HCT116 (cell line): ENCODE measurements at regions not wholly inside any gene's neighbourhood (a gene's known extent, or its start where the extent isn't known, plus 50 kb on each side); places are given as distances from the start of the nearest gene placed in this dataset.

Source experiments
- ATAC-seq: fragments of 200-7000 bp; cut with Tn5 transposase; 2 replicates; pipeline ENCODE4 v1.9.1; 2020; ENCODE audit warnings: mild to moderate bottlenecking, moderate library complexity
- BruUV-seq: library from RNA; stranded (reverse); fragments of 400-500 nt; replicated peaks from 2 replicates; lab custom pipeline; 2021; lab: Mats Ljungman, UMichigan
- CTCF ChIA-PET: fragments of 300-600 bp; sonication (Branson Sonifier 250); formaldehyde crosslinking; loops from one replicate; lab custom pipeline; 2021; ENCODE audit warnings: antibody characterized with exemption; lab: Charles Lee
- POLR2A ChIA-PET: fragments of 300-600, 350-600 bp; sonication (Branson Sonifier 250); formaldehyde crosslinking; loops from one replicate; lab custom pipeline; 2021; ENCODE audit warnings: antibody characterized with exemption; lab: Charles Lee
- RAD21 ChIA-PET, 2 experiments: fragments of 300-600 bp; sonication (Branson Sonifier 250); formaldehyde crosslinking; loops; one replicate each; lab custom pipeline; 2023; ENCODE audit warnings: low total read pairs in 2 of 2; ENCODE audit not compliant: uncharacterized antibody in 2 of 2, unreplicated experiment in 2 of 2, low non-redundant PET in 1 of 2; lab: Charles Lee
- DNase-seq: peaks from one replicate; pipeline ENCODE4 v3.0.0-alpha.2; 2010; ENCODE audit warnings: low read depth, low spot score
- H2AFZ ChIP-seq: fragments of 200-600 bp; shearing (Covaris generic), sonication (generic); 2 replicates; pipeline ENCODE4 v1.6.1; 2017; ENCODE audit warnings: low read depth, mixed run types, mixed read lengths, antibody characterized with exemption, low read length; ENCODE audit not compliant: poor library complexity, severe bottlenecking
- H3K27ac ChIP-seq: 2 replicates; pipeline ENCODE4 v1.5.1; 2012; ENCODE audit warnings: low read depth, low read length
- H3K27me3 ChIP-seq: fragments of 200-600 bp; sonication (generic); 2 replicates; pipeline ENCODE4 v1.6.1; 2016; ENCODE audit warnings: mixed run types, low read length, mixed read lengths; ENCODE audit not compliant: insufficient read depth
- H3K36me3 ChIP-seq, 2 experiments: fragments of 200-500 bp in 1 of 2; fragments of 200-600 bp in 1 of 2; sonication (Bioruptor generic) in 1 of 2; sonication (generic) in 1 of 2; 2 replicates each; pipeline versions ENCODE4 v1.5.1 to v1.6.1; 2014 to 2016; ENCODE audit warnings: low read length in 2 of 2, inconsistent platforms in 1 of 2, mixed read lengths in 1 of 2, mixed run types in 1 of 2; ENCODE audit not compliant: insufficient read depth in 2 of 2, control insufficient read depth in 1 of 2
- H3K4me1 ChIP-seq, 2 experiments: fragments of 200-600 bp in 1 of 2; sonication (generic) in 1 of 2; 2 replicates each; pipeline versions ENCODE4 v1.5.1 to v1.6.1; 2012 to 2017; ENCODE audit warnings: low read length in 2 of 2, inconsistent platforms in 1 of 2, mild to moderate bottlenecking in 1 of 2, mixed read lengths in 1 of 2, mixed run types in 1 of 2, moderate library complexity in 1 of 2; ENCODE audit not compliant: insufficient read depth in 2 of 2, control insufficient read depth in 1 of 2
- H3K4me2 ChIP-seq: fragments of 200-600 bp; sonication (generic); 2 replicates; pipeline ENCODE4 v1.6.1; 2017; ENCODE audit warnings: mixed run types, low read length, mixed read lengths
- H3K4me3 ChIP-seq, 2 experiments: fragments of 200-600 bp in 1 of 2; sonication (generic) in 1 of 2; replicated peaks in 1 of 2; 2 replicates each; pipeline ENCODE4 v1.5.1; 2011 to 2016; ENCODE audit warnings: low read length in 2 of 2, control low read depth in 1 of 2, low read depth in 1 of 2, mild to moderate bottlenecking in 1 of 2, mixed read lengths in 1 of 2, mixed run types in 1 of 2
- H3K79me2 ChIP-seq: fragments of 200-600 bp; sonication (generic); 2 replicates; pipeline ENCODE4 v1.6.1; 2017; ENCODE audit warnings: mild to moderate bottlenecking, mixed run types, low read length, moderate library complexity, mixed read lengths; ENCODE audit not compliant: insufficient read depth
- H3K9ac ChIP-seq: fragments of 200-600 bp; sonication (generic); 2 replicates; pipeline ENCODE4 v1.6.1; 2016; ENCODE audit warnings: low read length, mixed read lengths
- H3K9me2 ChIP-seq: fragments of 200-600 bp; sonication (generic), shearing (Covaris generic); 2 replicates; pipeline ENCODE4 v1.6.1; 2017; ENCODE audit warnings: mixed run types, mild to moderate bottlenecking, moderate library complexity; ENCODE audit not compliant: insufficient read depth
- H3K9me3 ChIP-seq, 2 experiments: fragments of 200-500 bp in 1 of 2; fragments of 200-600 bp in 1 of 2; sonication (Bioruptor generic) in 1 of 2; sonication (generic) in 1 of 2; 2 replicates each; pipeline ENCODE4 v1.6.1; 2014 to 2017; ENCODE audit warnings: low read length in 2 of 2, mixed read lengths in 2 of 2, inconsistent platforms in 1 of 2, low read depth in 1 of 2, mild to moderate bottlenecking in 1 of 2, mixed run types in 1 of 2, moderate library complexity in 1 of 2; ENCODE audit not compliant: control insufficient read depth in 1 of 2, insufficient read depth in 1 of 2
- H4K20me1 ChIP-seq: fragments of 200-600 bp; sonication (generic), shearing (Covaris generic); 2 replicates; pipeline ENCODE4 v1.6.1; 2017; ENCODE audit warnings: mixed run types, mild to moderate bottlenecking, moderate library complexity; ENCODE audit not compliant: insufficient read depth
- CEBPB ChIP-seq: IDR thresholded peaks from 2 replicates; pipeline ENCODE4 v1.6.1; 2012; ENCODE audit warnings: low read depth
- SRF ChIP-seq: IDR thresholded peaks from 2 replicates; pipeline ENCODE4 v1.6.1; 2012; ENCODE audit warnings: low read depth
- intact Hi-C: fragments of 100-400 bp; cut with micrococcal nuclease; formaldehyde crosslinking; loops from 2 replicates; pipeline ENCODE4 v1.10.0; 2022
- TF ChIP-seq, protein P1 (sequence below): IDR thresholded peaks from 2 replicates; pipeline ENCODE4 v1.6.1; 2012; ENCODE audit warnings: low read depth
- TF ChIP-seq, protein P2 (sequence below), 3 experiments: fragments of 200-600 bp in 1 of 3; sonication (generic) in 1 of 3; IDR thresholded peaks in 2 of 3; conservative IDR thresholded peaks in 1 of 3; 2 replicates each; pipeline ENCODE4 v1.5.1; 2012 to 2017; ENCODE audit warnings: low read depth in 2 of 3, low read length in 2 of 3, antibody characterized with exemption in 1 of 3, borderline replicate concordance in 1 of 3, control low read depth in 1 of 3, mild to moderate bottlenecking in 1 of 3, mixed read lengths in 1 of 3, mixed run types in 1 of 3, moderate library complexity in 1 of 3; ENCODE audit not compliant: insufficient read depth in 1 of 3

DNA sequence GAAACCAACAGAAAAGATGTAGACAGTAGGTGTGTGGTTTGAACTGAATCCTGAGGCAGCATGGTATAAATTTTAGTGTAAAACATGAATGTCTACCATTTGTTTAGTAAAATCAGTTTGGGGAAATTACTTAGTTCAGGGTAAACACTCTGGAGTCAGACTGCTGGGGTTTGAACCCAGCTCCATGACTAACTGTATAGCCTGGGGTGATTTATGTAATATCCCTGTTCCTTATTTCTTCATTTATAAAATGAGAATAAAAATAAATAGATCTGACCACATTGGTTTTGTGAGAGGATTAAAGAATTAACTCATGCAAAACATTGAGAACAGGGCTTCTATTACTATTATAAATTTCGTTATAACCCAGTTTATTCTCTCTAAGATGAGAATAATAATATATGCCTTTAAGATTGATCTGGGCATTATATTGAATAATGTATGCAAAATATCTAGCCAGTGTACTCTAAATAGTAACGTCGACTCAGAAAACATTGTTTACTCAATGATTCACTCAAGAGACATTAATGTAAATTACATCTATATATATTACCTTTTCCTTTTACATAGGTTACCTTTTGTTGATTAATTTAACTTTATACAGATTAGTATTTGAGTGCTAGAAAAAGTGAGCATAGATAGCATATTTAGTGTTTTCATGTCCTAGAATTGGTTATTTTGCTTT, 120.6 kb upstream of the KCNJ16 start:
- Histone ChIP-seq H3K4me1 (no peaks in the 10 kb centered on the region), H3K79me2 (no peaks in the 10 kb centered on the region), H4K20me1 (no peaks in the 10 kb centered on the region), H3K36me3 (no peaks in the 10 kb centered on the region), H2AFZ (no peak overlapping the region), H3K27ac (no peak overlapping the region), H3K4me2 (no peak overlapping the region), H3K9me3 (peaks cover 3 to 23% of the 10 kb centered on the region in 2 experiments), H3K4me3 (no peak overlapping the region), H3K27me3 (no peaks in the 10 kb centered on the region), H3K9me2 (no peaks in the 10 kb centered on the region), H3K9ac (no peak overlapping the region)
- RAD21 ChIA-PET, result no interaction called here
- DNase-seq (no peak), ATAC-seq (no peak)
- TF ChIP-seq CEBPB (no peak), SRF (no peak)
- TF ChIP-seq, protein P1, sequence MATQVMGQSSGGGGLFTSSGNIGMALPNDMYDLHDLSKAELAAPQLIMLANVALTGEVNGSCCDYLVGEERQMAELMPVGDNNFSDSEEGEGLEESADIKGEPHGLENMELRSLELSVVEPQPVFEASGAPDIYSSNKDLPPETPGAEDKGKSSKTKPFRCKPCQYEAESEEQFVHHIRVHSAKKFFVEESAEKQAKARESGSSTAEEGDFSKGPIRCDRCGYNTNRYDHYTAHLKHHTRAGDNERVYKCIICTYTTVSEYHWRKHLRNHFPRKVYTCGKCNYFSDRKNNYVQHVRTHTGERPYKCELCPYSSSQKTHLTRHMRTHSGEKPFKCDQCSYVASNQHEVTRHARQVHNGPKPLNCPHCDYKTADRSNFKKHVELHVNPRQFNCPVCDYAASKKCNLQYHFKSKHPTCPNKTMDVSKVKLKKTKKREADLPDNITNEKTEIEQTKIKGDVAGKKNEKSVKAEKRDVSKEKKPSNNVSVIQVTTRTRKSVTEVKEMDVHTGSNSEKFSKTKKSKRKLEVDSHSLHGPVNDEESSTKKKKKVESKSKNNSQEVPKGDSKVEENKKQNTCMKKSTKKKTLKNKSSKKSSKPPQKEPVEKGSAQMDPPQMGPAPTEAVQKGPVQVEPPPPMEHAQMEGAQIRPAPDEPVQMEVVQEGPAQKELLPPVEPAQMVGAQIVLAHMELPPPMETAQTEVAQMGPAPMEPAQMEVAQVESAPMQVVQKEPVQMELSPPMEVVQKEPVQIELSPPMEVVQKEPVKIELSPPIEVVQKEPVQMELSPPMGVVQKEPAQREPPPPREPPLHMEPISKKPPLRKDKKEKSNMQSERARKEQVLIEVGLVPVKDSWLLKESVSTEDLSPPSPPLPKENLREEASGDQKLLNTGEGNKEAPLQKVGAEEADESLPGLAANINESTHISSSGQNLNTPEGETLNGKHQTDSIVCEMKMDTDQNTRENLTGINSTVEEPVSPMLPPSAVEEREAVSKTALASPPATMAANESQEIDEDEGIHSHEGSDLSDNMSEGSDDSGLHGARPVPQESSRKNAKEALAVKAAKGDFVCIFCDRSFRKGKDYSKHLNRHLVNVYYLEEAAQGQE, result no peak
- TF ChIP-seq, protein P2, sequence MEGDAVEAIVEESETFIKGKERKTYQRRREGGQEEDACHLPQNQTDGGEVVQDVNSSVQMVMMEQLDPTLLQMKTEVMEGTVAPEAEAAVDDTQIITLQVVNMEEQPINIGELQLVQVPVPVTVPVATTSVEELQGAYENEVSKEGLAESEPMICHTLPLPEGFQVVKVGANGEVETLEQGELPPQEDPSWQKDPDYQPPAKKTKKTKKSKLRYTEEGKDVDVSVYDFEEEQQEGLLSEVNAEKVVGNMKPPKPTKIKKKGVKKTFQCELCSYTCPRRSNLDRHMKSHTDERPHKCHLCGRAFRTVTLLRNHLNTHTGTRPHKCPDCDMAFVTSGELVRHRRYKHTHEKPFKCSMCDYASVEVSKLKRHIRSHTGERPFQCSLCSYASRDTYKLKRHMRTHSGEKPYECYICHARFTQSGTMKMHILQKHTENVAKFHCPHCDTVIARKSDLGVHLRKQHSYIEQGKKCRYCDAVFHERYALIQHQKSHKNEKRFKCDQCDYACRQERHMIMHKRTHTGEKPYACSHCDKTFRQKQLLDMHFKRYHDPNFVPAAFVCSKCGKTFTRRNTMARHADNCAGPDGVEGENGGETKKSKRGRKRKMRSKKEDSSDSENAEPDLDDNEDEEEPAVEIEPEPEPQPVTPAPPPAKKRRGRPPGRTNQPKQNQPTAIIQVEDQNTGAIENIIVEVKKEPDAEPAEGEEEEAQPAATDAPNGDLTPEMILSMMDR (IDR thresholded peaks at IDR 0.05 in 2 of 3, conservative IDR thresholded peaks at IDR 0.05 in 1 of 3; ENCODE audit: borderline replicate concordance in 1 of 3, insufficient read depth in 1 of 3, low read depth in 2 of 3, low read length in 2 of 3), result no peak
- CTCF ChIA-PET, result no interaction called here
- intact Hi-C loops, result no loop called here
- no TSS peak for BruUV-seq
- POLR2A ChIA-PET, result no interaction called here
